ENCODE measurements at regions not wholly inside any gene's neighbourhood (a gene's known extent, or its start where the extent isn't known, plus 50 kb on each side); places are given as distances from the start of the nearest gene placed in this dataset.

- H3K4me3 Mint-ChIP-seq, result peak overlapping the region; percentile 65
- DNase-seq, result no peak
- H3K36me3 Mint-ChIP-seq (ENCODE audit: low read depth), result no peaks in the 10 kb centered on the region
- H3K27me3 Mint-ChIP-seq (ENCODE audit: insufficient read depth), result no peaks in the 10 kb centered on the region; the same call in 1 of the 2 replicates
- peaks cover 81% of the 10 kb centered on the region for H3K4me1 Mint-ChIP-seq (ENCODE audit: low read depth)
- peak overlapping the region; percentile 80 for H3K27ac Mint-ChIP-seq
- no peaks in the 10 kb centered on the region for H3K9me3 Mint-ChIP-seq
- TF ChIP-seq CTCF (IDR thresholded peaks at IDR 0.05), result no peak
Observed at GRCh38 chr10:88158526-88159122, 295.2 kb downstream of the PTEN start.

GRCh38 chr10:88159127-88159829 is 295.9 kb downstream of the PTEN start:
- no peak for DNase-seq
- peaks cover 78% of the 10 kb centered on the region for H3K4me1 Mint-ChIP-seq (ENCODE audit: low read depth)
- H3K4me3 Mint-ChIP-seq, result peak overlapping the region; percentile 65; the same call in 1 of the 2 replicates
- H3K27me3 Mint-ChIP-seq (ENCODE audit: insufficient read depth), result no peaks in the 10 kb centered on the region; the same call in 1 of the 2 replicates
- no peaks in the 10 kb centered on the region for H3K9me3 Mint-ChIP-seq
- peak overlapping the region; percentile 80 for H3K27ac Mint-ChIP-seq
- no peaks in the 10 kb centered on the region for H3K36me3 Mint-ChIP-seq (ENCODE audit: low read depth)
- TF ChIP-seq CTCF (IDR thresholded peaks at IDR 0.05), result no peak

GRCh38 chr10:88161070-88161469 is 297.6 kb downstream of the PTEN start:
- no peak for TF ChIP-seq CTCF (IDR thresholded peaks at IDR 0.05)
- H3K36me3 Mint-ChIP-seq (ENCODE audit: low read depth), result no peaks in the 10 kb centered on the region
- no peak overlapping the region for H3K4me3 Mint-ChIP-seq
- no peak overlapping the region for H3K27ac Mint-ChIP-seq
- H3K9me3 Mint-ChIP-seq, result no peaks in the 10 kb centered on the region
- H3K27me3 Mint-ChIP-seq (ENCODE audit: insufficient read depth), result no peaks in the 10 kb centered on the region; the same call in 1 of the 2 replicates
- DNase-seq, result no peak
- H3K4me1 Mint-ChIP-seq (ENCODE audit: low read depth), result peaks cover 78% of the 10 kb centered on the region

- peaks cover 78% of the 10 kb centered on the region for H3K4me1 Mint-ChIP-seq (ENCODE audit: low read depth)
- H3K27me3 Mint-ChIP-seq (ENCODE audit: insufficient read depth), result no peaks in the 10 kb centered on the region; the same call in 1 of the 2 replicates
- no peak for TF ChIP-seq CTCF (IDR thresholded peaks at IDR 0.05)
- no peak overlapping the region for H3K27ac Mint-ChIP-seq
- H3K9me3 Mint-ChIP-seq, result no peaks in the 10 kb centered on the region
- no peak for DNase-seq
- no peak overlapping the region for H3K4me3 Mint-ChIP-seq
- H3K36me3 Mint-ChIP-seq (ENCODE audit: low read depth), result no peaks in the 10 kb centered on the region
Observed at GRCh38 chr10:88161756-88162155, 298.3 kb downstream of the PTEN start.

- no peak for DNase-seq
- H3K4me1 Mint-ChIP-seq (ENCODE audit: low read depth), result peaks cover 73% of the 10 kb centered on the region
- peaks cover 5% of the 10 kb centered on the region; the same call in 1 of the 2 replicates for H3K36me3 Mint-ChIP-seq (ENCODE audit: low read depth)
- H3K4me3 Mint-ChIP-seq, result no peak overlapping the region
- H3K27me3 Mint-ChIP-seq (ENCODE audit: insufficient read depth), result no peaks in the 10 kb centered on the region; the same call in 1 of the 2 replicates
- no peak overlapping the region for H3K27ac Mint-ChIP-seq
- TF ChIP-seq CTCF (IDR thresholded peaks at IDR 0.05), result no peak
- H3K9me3 Mint-ChIP-seq, result no peaks in the 10 kb centered on the region
Observed at GRCh38 chr10:88162852-88163251, 299.4 kb downstream of the PTEN start.
